SH-SY5Y (cell line): ENCODE measurements at regions not wholly inside any gene's neighbourhood (a gene's known extent, or its start where the extent isn't known, plus 50 kb on each side); places are given as distances from the start of the nearest gene placed in this dataset.

ENCODE experiments used
- GATA2 ChIP-seq: IDR thresholded peaks from 2 replicates; pipeline ENCODE4 v1.6.1; 2011; ENCODE audit warnings: mild to moderate bottlenecking, low read depth, low read length
- GATA3 ChIP-seq: IDR thresholded peaks from 2 replicates; pipeline ENCODE4 v1.6.1; 2011; ENCODE audit warnings: low read depth, mild to moderate bottlenecking, low read length, moderate library complexity

DNA sequence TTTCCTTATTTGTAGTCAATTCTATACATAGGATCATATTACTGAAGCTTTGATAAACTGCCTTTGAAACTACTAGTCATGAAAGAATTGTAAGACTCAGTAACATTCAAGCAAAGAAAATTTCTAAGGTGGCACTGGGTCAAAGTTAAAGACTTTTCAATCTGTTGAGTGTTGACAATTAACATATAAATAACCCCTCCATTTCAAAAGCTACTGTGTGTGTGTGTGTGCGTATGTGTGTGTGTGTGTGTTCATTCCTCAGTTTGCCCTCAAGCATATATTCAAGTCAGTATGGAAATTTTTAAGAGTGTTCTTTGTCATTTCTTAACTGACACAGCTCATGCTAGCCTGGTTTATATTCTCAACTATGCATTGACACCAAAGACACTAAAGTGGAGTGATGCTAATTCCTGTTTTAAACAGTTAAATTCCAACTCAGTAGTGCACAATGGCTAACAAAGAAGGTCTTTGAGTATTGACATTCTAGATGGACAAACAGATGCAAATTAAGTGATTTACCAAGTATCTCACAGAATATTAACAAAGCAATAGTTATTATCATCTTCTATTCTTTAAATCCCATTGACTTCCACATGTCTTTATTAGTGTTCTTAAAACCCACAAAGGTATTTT, 314.8 kb upstream of the GRM3 start:
- TF ChIP-seq GATA3 = no peak
- no peak for TF ChIP-seq GATA2
